CD4-positive, CD25-positive, alpha-beta regulatory T cell (primary cell): ENCODE measurements at regions not wholly inside any gene's neighbourhood (a gene's known extent, or its start where the extent isn't known, plus 50 kb on each side); places are given as distances from the start of the nearest gene placed in this dataset.
"Not testable (repeated sequence)": the region's sequence is repeated elsewhere in the genome, so short reads cannot be mapped to it uniquely, and the experiment has no call there.

Experiments used
- ATAC-seq, 2 donors: fragments of 150-1000 bp; cut with Tn5 transposase; one replicate each; pipeline ENCODE4 v1.10.0; 2021; ENCODE audit warnings: low read depth in 2 of 2, moderate number of reproducible peaks in 2 of 2, moderate library complexity in 1 of 2
- DNase-seq, 3 donors: peaks; one replicate each; pipeline versions ENCODE4 v3.0.0 to v3.0.0-alpha.2; 2012 to 2022; ENCODE audit warnings: mixed read lengths in 1 of 3
- H3K27ac ChIP-seq: one replicate; pipeline ENCODE4 v1.7.0; 2013; ENCODE audit warnings: mild to moderate bottlenecking, low read length; ENCODE audit not compliant: insufficient read depth, poor library complexity, severe bottlenecking
- H3K27me3 ChIP-seq: one replicate; pipeline ENCODE4 v1.7.0; 2013; ENCODE audit warnings: low read length; ENCODE audit not compliant: control insufficient read depth, insufficient read depth
- H3K36me3 ChIP-seq: one replicate; pipeline ENCODE4 v1.7.0; 2013; ENCODE audit warnings: mild to moderate bottlenecking, low read length, moderate library complexity; ENCODE audit not compliant: control insufficient read depth, insufficient read depth
- H3K4me1 ChIP-seq: 2 replicates; pipeline ENCODE4 v1.7.0; 2013; ENCODE audit warnings: mild to moderate bottlenecking, low read length; ENCODE audit not compliant: insufficient read depth, control insufficient read depth, poor library complexity, severe bottlenecking
- H3K4me3 ChIP-seq: one replicate; pipeline ENCODE4 v1.7.0; 2013; ENCODE audit warnings: low read depth, mild to moderate bottlenecking, low read length, moderate library complexity
- H3K9me3 ChIP-seq, 2 experiments: 1 replicate in 1 of 2; 2 replicates in 1 of 2; pipeline ENCODE4 v1.7.0; 2013; ENCODE audit warnings: low read length in 2 of 2, mild to moderate bottlenecking in 1 of 2, moderate library complexity in 1 of 2; ENCODE audit not compliant: control insufficient read depth in 2 of 2
- H3K27ac Mint-ChIP-seq, 3 donors: one replicate each; pipeline ENCODE4 v1.8.0; 2020 to 2022; ENCODE audit warnings: mild to moderate bottlenecking in 3 of 3, mixed read lengths in 3 of 3, moderate library complexity in 2 of 3
- H3K27me3 Mint-ChIP-seq: one replicate; pipeline ENCODE4 v1.8.0; 2022; ENCODE audit warnings: mild to moderate bottlenecking, mixed read lengths
- H3K36me3 Mint-ChIP-seq: one replicate; pipeline ENCODE4 v1.8.0; 2020; ENCODE audit warnings: mixed read lengths
- H3K4me1 Mint-ChIP-seq, 4 donors: one replicate each; pipeline ENCODE4 v1.8.0; 2020 to 2022; ENCODE audit warnings: mixed read lengths in 4 of 4, mild to moderate bottlenecking in 1 of 4
- H3K4me3 Mint-ChIP-seq, 4 donors: one replicate each; pipeline ENCODE4 v1.8.0; 2020 to 2022; ENCODE audit warnings: mild to moderate bottlenecking in 4 of 4, mixed read lengths in 4 of 4, moderate library complexity in 3 of 4
- H3K9me3 Mint-ChIP-seq, 7 donors: one replicate each; pipeline ENCODE4 v1.8.0; 2020 to 2022; ENCODE audit warnings: mixed read lengths in 7 of 7, mild to moderate bottlenecking in 3 of 7, moderate library complexity in 2 of 7

GRCh38 chr16:82287937-82288336, 117.9 kb upstream of the MPHOSPH6 start:
- Histone ChIP-seq H3K27ac (no peak overlapping the region), H3K36me3 (no peaks in the 10 kb centered on the region), H3K9me3 (no peaks in the 10 kb centered on the region), H3K4me1 (no peaks in the 10 kb centered on the region), H3K27me3 (peaks cover 1% of the 10 kb centered on the region), H3K4me3 (no peak overlapping the region)
- Mint-ChIP-seq H3K4me1 (no peaks in the 10 kb centered on the region), H3K36me3 (no peaks in the 10 kb centered on the region), H3K9me3 (peaks cover 0 to 3% (median 0%) of the 10 kb centered on the region in 7 donors), H3K4me3 (no peak overlapping the region), H3K27me3 (no peaks in the 10 kb centered on the region), H3K27ac (no peak overlapping the region)
- DNase-seq (no peak), ATAC-seq (no peak)

GRCh38 chr16:82282662-82283061, 112.6 kb upstream of the MPHOSPH6 start:
- Mint-ChIP-seq H3K4me3 (no peak overlapping the region), H3K4me1 (no peaks in the 10 kb centered on the region), H3K36me3 (no peaks in the 10 kb centered on the region), H3K27ac (no peak overlapping the region), H3K27me3 (no peaks in the 10 kb centered on the region), H3K9me3 (peaks cover 0 to 3% (median 0%) of the 10 kb centered on the region in 7 donors)
- H3K27ac ChIP-seq, result no peak overlapping the region
- peaks cover 1% of the 10 kb centered on the region for H3K27me3 ChIP-seq
- DNase-seq, result no peak
- no peaks in the 10 kb centered on the region for H3K4me1 ChIP-seq
- no peak overlapping the region for H3K4me3 ChIP-seq
- H3K36me3 ChIP-seq, result no peaks in the 10 kb centered on the region
- ATAC-seq, result no peak
- no peaks in the 10 kb centered on the region for H3K9me3 ChIP-seq

GRCh38 chr16:82281544-82281943, 111.5 kb upstream of the MPHOSPH6 start:
- no peak overlapping the region for H3K4me3 ChIP-seq
- no peak overlapping the region for H3K27ac Mint-ChIP-seq
- H3K4me1 ChIP-seq, result no peaks in the 10 kb centered on the region
- peaks cover 0 to 4% (median 0%) of the 10 kb centered on the region in 7 donors for H3K9me3 Mint-ChIP-seq
- peaks cover 1% of the 10 kb centered on the region for H3K27me3 ChIP-seq
- no peaks in the 10 kb centered on the region for H3K9me3 ChIP-seq
- no peaks in the 10 kb centered on the region for H3K4me1 Mint-ChIP-seq
- DNase-seq (no peak), ATAC-seq (no peak)
- no peaks in the 10 kb centered on the region for H3K27me3 Mint-ChIP-seq
- H3K36me3 ChIP-seq, result no peaks in the 10 kb centered on the region
- H3K4me3 Mint-ChIP-seq, result no peak overlapping the region
- no peak overlapping the region for H3K27ac ChIP-seq
- no peaks in the 10 kb centered on the region for H3K36me3 Mint-ChIP-seq

GRCh38 chr16:82280867-82281266, 110.8 kb upstream of the MPHOSPH6 start:
- H3K4me1 Mint-ChIP-seq, result no peaks in the 10 kb centered on the region
- DNase-seq, result no peak

GRCh38 chr16:82275349-82275748, 105.3 kb upstream of the MPHOSPH6 start:
- H3K4me1 Mint-ChIP-seq, H3K9me3 ChIP-seq, ATAC-seq, H3K4me3 Mint-ChIP-seq, H3K9me3 Mint-ChIP-seq, H3K36me3 ChIP-seq, H3K36me3 Mint-ChIP-seq, H3K27me3 Mint-ChIP-seq, H3K27ac ChIP-seq, H3K4me1 ChIP-seq, H3K27me3 ChIP-seq, H3K27ac Mint-ChIP-seq, H3K4me3 ChIP-seq, DNase-seq: not testable (repeated sequence)

More at GRCh38 chr16:82280867-82281266, 110.8 kb upstream of the MPHOSPH6 start:
- Mint-ChIP-seq H3K36me3 (no peaks in the 10 kb centered on the region), H3K27me3 (no peaks in the 10 kb centered on the region), H3K4me3 (no peak overlapping the region), H3K9me3 (peaks cover 0 to 4% (median 0%) of the 10 kb centered on the region in 7 donors), H3K27ac (no peak overlapping the region)
- Histone ChIP-seq H3K27ac (no peak overlapping the region), H3K27me3 (peaks cover 1% of the 10 kb centered on the region), H3K36me3 (no peaks in the 10 kb centered on the region), H3K9me3 (no peaks in the 10 kb centered on the region), H3K4me3 (no peak overlapping the region), H3K4me1 (no peaks in the 10 kb centered on the region)
- no peak for ATAC-seq

- H3K9me3 Mint-ChIP-seq, result peaks cover 0 to 1% (median 0%) of the 10 kb centered on the region in 7 donors
- Histone ChIP-seq H3K9me3 (no peaks in the 10 kb centered on the region), H3K27me3 (no peaks in the 10 kb centered on the region), H3K4me3 (no peak overlapping the region), H3K4me1 (no peaks in the 10 kb centered on the region), H3K27ac (no peak overlapping the region), H3K36me3 (no peaks in the 10 kb centered on the region)
- H3K36me3 Mint-ChIP-seq, result no peaks in the 10 kb centered on the region
- no peaks in the 10 kb centered on the region for H3K4me1 Mint-ChIP-seq
- no peak overlapping the region for H3K4me3 Mint-ChIP-seq
- DNase-seq (no peak), ATAC-seq (no peak)
- H3K27ac Mint-ChIP-seq, result no peak overlapping the region
- no peaks in the 10 kb centered on the region for H3K27me3 Mint-ChIP-seq
Observed at GRCh38 chr16:82271636-82272035, 101.6 kb upstream of the MPHOSPH6 start.

GRCh38 chr16:82267675-82268074, 97.7 kb upstream of the MPHOSPH6 start:
- ATAC-seq, H3K27me3 ChIP-seq, H3K27me3 Mint-ChIP-seq, H3K36me3 ChIP-seq, H3K4me3 ChIP-seq, H3K36me3 Mint-ChIP-seq, H3K9me3 Mint-ChIP-seq, H3K4me1 ChIP-seq, H3K4me1 Mint-ChIP-seq, H3K9me3 ChIP-seq, DNase-seq, H3K4me3 Mint-ChIP-seq, H3K27ac ChIP-seq, H3K27ac Mint-ChIP-seq: not testable (repeated sequence)

GRCh38 chr16:82265809-82266208, 95.8 kb upstream of the MPHOSPH6 start:
- no peaks in the 10 kb centered on the region for H3K4me1 ChIP-seq
- DNase-seq (no peak), ATAC-seq (no peak)
- H3K27me3 ChIP-seq, result peaks cover 2% of the 10 kb centered on the region
- no peak overlapping the region for H3K27ac Mint-ChIP-seq
- H3K27me3 Mint-ChIP-seq, result peaks cover 5% of the 10 kb centered on the region
- peaks cover 0 to 5% (median 0%) of the 10 kb centered on the region in 7 donors for H3K9me3 Mint-ChIP-seq
- no peak overlapping the region for H3K4me3 Mint-ChIP-seq
- no peaks in the 10 kb centered on the region for H3K4me1 Mint-ChIP-seq
- H3K27ac ChIP-seq, result no peak overlapping the region
- H3K9me3 ChIP-seq, result no peaks in the 10 kb centered on the region
- H3K36me3 ChIP-seq, result no peaks in the 10 kb centered on the region
- no peak overlapping the region for H3K4me3 ChIP-seq
- H3K36me3 Mint-ChIP-seq, result no peaks in the 10 kb centered on the region
